ENCODE measurements at regions not wholly inside any gene's neighbourhood (a gene's known extent, or its start where the extent isn't known, plus 50 kb on each side); places are given as distances from the start of the nearest gene placed in this dataset.

- TF ChIP-seq POLR2AphosphoS5 (IDR thresholded peaks at IDR 0.05; ENCODE audit: low read depth) (no peak), CTCF (conservative IDR thresholded peaks at IDR 0.05; ENCODE audit: low read depth in 2 of 2) (no peak), ETS1 (IDR thresholded peaks at IDR 0.05) (no peak), EZH2 (IDR thresholded peaks at IDR 0.05; ENCODE audit: low read depth, unreplicated experiment) (no peak), ZNF331 (CRISPR knock-in tag; IDR thresholded peaks at IDR 0.05; ENCODE audit: low read depth) (no peak), REST (IDR thresholded peaks at IDR 0.05; ENCODE audit: unreplicated experiment) (no peak), EZH2phosphoT487 (IDR thresholded peaks at IDR 0.05; ENCODE audit: unreplicated experiment) (no peak), CREB1 (CRISPR knock-in tag; IDR thresholded peaks at IDR 0.05; ENCODE audit: low read depth) (no peak), JUNB (IDR thresholded peaks at IDR 0.05; ENCODE audit: unreplicated experiment) (no peak), ZNF462 (CRISPR knock-in tag; IDR thresholded peaks at IDR 0.05) (no peak), ZNF114 (CRISPR knock-in tag; IDR thresholded peaks at IDR 0.05) (no peak)
Measured at GRCh38 chr2:42848265-42848664, 55.9 kb upstream of the HAAO start.

Measured in GM23338 (cell line).